SK-N-SH treated with all-trans-retinoic acid at 6 μM for 48 hours (cell line): ENCODE measurements at regions not wholly inside any gene's neighbourhood (a gene's known extent, or its start where the extent isn't known, plus 50 kb on each side); places are given as distances from the start of the nearest gene placed in this dataset.

ENCODE experiments used
- ATAC-seq: fragments of 200-7000 bp; cut with Tn5 transposase; 3 replicates; pipeline ENCODE4 v1.9.1; 2020; ENCODE audit warnings: mild to moderate bottlenecking, moderate library complexity
- ARNTL ChIP-seq: fragments of 450-650 bp; formaldehyde crosslinking; IDR thresholded peaks from 2 replicates; pipeline ENCODE4 v1.5.0; 2020; ENCODE audit warnings: low read depth, mild to moderate bottlenecking, moderate library complexity, borderline replicate concordance
- BACH2 ChIP-seq: fragments of 250-450 bp; sonication (Bioruptor Pico); IDR thresholded peaks from 2 replicates; pipeline ENCODE4 v1.9.0; 2021; ENCODE audit warnings: mild to moderate bottlenecking, borderline replicate concordance
- CSDC2 ChIP-seq: fragments of 250-450 bp; sonication (Bioruptor Pico); IDR thresholded peaks from 2 replicates; pipeline ENCODE4 v1.5.0; 2020; ENCODE audit warnings: mild to moderate bottlenecking, moderate library complexity
- ESRRG ChIP-seq: fragments of 250-450 bp; sonication (Bioruptor Pico); IDR thresholded peaks from 2 replicates; pipeline ENCODE4 v1.6.1; 2021; ENCODE audit warnings: mild to moderate bottlenecking
- GLIS3 ChIP-seq: fragments of 250-450 bp; sonication (Bioruptor Pico); IDR thresholded peaks from 2 replicates; pipeline ENCODE4 v1.5.0; 2020; ENCODE audit warnings: mild to moderate bottlenecking, moderate library complexity
- ISL1 ChIP-seq: fragments of 250-450 bp; sonication (Bioruptor Pico); IDR thresholded peaks from 2 replicates; pipeline ENCODE4 v2.1.2; 2022; ENCODE audit warnings: mild to moderate bottlenecking, moderate library complexity
- OSR1 ChIP-seq: fragments of 250-450 bp; sonication (Bioruptor Pico); IDR thresholded peaks from 2 replicates; pipeline ENCODE4 v1.8.0; 2022; ENCODE audit warnings: moderate library complexity, mild to moderate bottlenecking, inconsistent platforms
- PPARA ChIP-seq: fragments of 250-450 bp; sonication (Bioruptor Pico); IDR thresholded peaks from 2 replicates; pipeline ENCODE4 v1.5.0; 2020; ENCODE audit warnings: mild to moderate bottlenecking, borderline replicate concordance
- RARB ChIP-seq: fragments of 250-450 bp; sonication (Bioruptor Pico); IDR thresholded peaks from 2 replicates; pipeline ENCODE4 v1.8.0; 2021; ENCODE audit warnings: mild to moderate bottlenecking, moderate library complexity
- SNAI2 ChIP-seq: fragments of 250-450 bp; sonication (Bioruptor Pico); IDR thresholded peaks from 2 replicates; pipeline ENCODE4 v1.5.0; 2020; ENCODE audit warnings: mild to moderate bottlenecking, moderate library complexity
- TCF4 ChIP-seq: fragments of 250-450 bp; sonication (Bioruptor Pico); IDR thresholded peaks from 2 replicates; pipeline ENCODE4 v1.8.0; 2021; ENCODE audit warnings: mild to moderate bottlenecking, moderate library complexity, borderline replicate concordance
- TOX ChIP-seq: fragments of 250-450 bp; sonication (Bioruptor Pico); IDR thresholded peaks from 2 replicates; pipeline ENCODE4 v1.8.0; 2021; ENCODE audit warnings: mild to moderate bottlenecking, moderate library complexity, borderline replicate concordance
- ZFP3 ChIP-seq: fragments of 250-450 bp; sonication (Bioruptor Pico); IDR thresholded peaks from 2 replicates; pipeline ENCODE4 v1.5.0; 2020; ENCODE audit warnings: mild to moderate bottlenecking, moderate library complexity
- ZFP30 ChIP-seq: fragments of 450-650 bp; formaldehyde crosslinking; IDR thresholded peaks from 2 replicates; pipeline ENCODE4 v1.5.0; 2022; ENCODE audit warnings: mild to moderate bottlenecking, moderate library complexity
- ZNF565 ChIP-seq: fragments of 450-650 bp; formaldehyde crosslinking; conservative IDR thresholded peaks from 2 replicates; pipeline ENCODE4 v1.5.0; 2020; ENCODE audit warnings: low read depth, mild to moderate bottlenecking, moderate library complexity
- ZNF70 ChIP-seq: fragments of 450-650 bp; formaldehyde crosslinking; IDR thresholded peaks from 2 replicates; pipeline ENCODE4 v1.5.0; 2020; ENCODE audit warnings: mild to moderate bottlenecking, moderate library complexity
- ZNF8 ChIP-seq: fragments of 450-650 bp; formaldehyde crosslinking; IDR thresholded peaks from 2 replicates; pipeline ENCODE4 v1.5.0; 2020; ENCODE audit warnings: mild to moderate bottlenecking, moderate library complexity
- TF ChIP-seq, protein P1 (sequence below): fragments of 250-450 bp; sonication (Bioruptor Pico); IDR thresholded peaks from 2 replicates; pipeline ENCODE4 v1.5.1; 2020; ENCODE audit warnings: low read depth, mild to moderate bottlenecking, moderate library complexity
- TF ChIP-seq, protein P2 (sequence below): fragments of 250-450 bp; sonication (Bioruptor Pico); IDR thresholded peaks from 2 replicates; pipeline ENCODE4 v1.8.0; 2021; ENCODE audit warnings: low read depth, mild to moderate bottlenecking, moderate library complexity, borderline replicate concordance
- TF ChIP-seq, protein P3 (sequence below): fragments of 250-450 bp; sonication (Bioruptor Pico); IDR thresholded peaks from 2 replicates; pipeline ENCODE4 v1.5.0; 2020; ENCODE audit warnings: mild to moderate bottlenecking, moderate library complexity
- TF ChIP-seq, protein P4 (sequence below): fragments of 250-450 bp; sonication (Bioruptor Pico); IDR thresholded peaks from 2 replicates; pipeline ENCODE4 v1.8.0; 2020; ENCODE audit warnings: mild to moderate bottlenecking, moderate library complexity, borderline replicate concordance
- TF ChIP-seq, protein P5 (sequence below): fragments of 250-450 bp; sonication (Bioruptor Pico); IDR thresholded peaks from 2 replicates; pipeline ENCODE4 v1.5.1; 2021; ENCODE audit warnings: mild to moderate bottlenecking, moderate library complexity

DNA sequence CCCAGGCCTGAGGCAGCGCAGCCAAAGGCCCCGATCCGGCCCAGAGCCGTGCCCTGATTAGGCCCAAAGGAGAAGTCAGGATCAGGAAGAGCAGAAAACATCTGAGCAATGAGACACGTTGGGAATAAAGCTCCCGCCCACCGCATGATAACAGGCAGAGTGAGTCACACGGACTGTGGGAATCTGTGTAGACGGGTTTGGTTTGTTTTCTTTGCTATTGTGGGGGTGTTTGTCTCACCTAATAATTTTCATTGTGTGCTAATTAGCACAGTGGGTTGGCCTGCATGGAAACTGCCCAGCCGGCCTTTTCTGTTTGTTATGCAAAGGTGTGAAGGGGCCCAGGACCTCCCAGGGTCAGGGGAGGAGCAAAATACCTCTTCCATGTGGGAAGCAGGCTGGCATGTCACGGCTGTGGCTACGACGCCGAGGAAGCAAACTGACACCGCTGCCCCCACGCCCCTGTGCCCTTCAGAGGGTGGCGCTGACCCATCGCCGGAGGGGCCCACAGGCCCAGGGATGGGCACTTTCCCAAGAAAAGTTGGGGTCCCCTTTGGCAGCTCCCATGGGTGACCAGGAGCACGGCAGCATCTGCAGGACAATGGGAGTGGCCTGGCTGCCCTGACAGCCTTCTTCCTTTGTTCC, 68.4 kb upstream of the CTDP1 start:
- ATAC-seq: peak; percentile 42; the same call in 1 of the 3 replicates
- no peak for TF ChIP-seq SNAI2 (CRISPR knock-in tag)
- TF ChIP-seq OSR1 (CRISPR knock-in tag): no peak
- TF ChIP-seq, protein P1, sequence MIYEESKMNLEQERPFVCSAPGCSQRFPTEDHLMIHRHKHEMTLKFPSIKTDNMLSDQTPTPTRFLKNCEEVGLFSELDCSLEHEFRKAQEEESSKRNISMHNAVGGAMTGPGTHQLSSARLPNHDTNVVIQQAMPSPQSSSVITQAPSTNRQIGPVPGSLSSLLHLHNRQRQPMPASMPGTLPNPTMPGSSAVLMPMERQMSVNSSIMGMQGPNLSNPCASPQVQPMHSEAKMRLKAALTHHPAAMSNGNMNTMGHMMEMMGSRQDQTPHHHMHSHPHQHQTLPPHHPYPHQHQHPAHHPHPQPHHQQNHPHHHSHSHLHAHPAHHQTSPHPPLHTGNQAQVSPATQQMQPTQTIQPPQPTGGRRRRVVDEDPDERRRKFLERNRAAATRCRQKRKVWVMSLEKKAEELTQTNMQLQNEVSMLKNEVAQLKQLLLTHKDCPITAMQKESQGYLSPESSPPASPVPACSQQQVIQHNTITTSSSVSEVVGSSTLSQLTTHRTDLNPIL (CRISPR knock-in tag): no peak
- TF ChIP-seq, protein P2, sequence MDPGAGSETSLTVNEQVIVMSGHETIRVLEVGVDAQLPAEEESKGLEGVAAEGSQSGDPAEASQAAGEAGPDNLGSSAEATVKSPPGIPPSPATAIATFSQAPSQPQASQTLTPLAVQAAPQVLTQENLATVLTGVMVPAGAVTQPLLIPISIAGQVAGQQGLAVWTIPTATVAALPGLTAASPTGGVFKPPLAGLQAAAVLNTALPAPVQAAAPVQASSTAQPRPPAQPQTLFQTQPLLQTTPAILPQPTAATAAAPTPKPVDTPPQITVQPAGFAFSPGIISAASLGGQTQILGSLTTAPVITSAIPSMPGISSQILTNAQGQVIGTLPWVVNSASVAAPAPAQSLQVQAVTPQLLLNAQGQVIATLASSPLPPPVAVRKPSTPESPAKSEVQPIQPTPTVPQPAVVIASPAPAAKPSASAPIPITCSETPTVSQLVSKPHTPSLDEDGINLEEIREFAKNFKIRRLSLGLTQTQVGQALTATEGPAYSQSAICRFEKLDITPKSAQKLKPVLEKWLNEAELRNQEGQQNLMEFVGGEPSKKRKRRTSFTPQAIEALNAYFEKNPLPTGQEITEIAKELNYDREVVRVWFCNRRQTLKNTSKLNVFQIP (CRISPR knock-in tag): no peak
- TF ChIP-seq, protein P3, sequence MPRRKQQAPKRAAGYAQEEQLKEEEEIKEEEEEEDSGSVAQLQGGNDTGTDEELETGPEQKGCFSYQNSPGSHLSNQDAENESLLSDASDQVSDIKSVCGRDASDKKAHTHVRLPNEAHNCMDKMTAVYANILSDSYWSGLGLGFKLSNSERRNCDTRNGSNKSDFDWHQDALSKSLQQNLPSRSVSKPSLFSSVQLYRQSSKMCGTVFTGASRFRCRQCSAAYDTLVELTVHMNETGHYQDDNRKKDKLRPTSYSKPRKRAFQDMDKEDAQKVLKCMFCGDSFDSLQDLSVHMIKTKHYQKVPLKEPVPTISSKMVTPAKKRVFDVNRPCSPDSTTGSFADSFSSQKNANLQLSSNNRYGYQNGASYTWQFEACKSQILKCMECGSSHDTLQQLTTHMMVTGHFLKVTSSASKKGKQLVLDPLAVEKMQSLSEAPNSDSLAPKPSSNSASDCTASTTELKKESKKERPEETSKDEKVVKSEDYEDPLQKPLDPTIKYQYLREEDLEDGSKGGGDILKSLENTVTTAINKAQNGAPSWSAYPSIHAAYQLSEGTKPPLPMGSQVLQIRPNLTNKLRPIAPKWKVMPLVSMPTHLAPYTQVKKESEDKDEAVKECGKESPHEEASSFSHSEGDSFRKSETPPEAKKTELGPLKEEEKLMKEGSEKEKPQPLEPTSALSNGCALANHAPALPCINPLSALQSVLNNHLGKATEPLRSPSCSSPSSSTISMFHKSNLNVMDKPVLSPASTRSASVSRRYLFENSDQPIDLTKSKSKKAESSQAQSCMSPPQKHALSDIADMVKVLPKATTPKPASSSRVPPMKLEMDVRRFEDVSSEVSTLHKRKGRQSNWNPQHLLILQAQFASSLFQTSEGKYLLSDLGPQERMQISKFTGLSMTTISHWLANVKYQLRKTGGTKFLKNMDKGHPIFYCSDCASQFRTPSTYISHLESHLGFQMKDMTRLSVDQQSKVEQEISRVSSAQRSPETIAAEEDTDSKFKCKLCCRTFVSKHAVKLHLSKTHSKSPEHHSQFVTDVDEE (CRISPR knock-in tag): no peak
- no peak for TF ChIP-seq ZNF565 (CRISPR knock-in tag)
- no peak for TF ChIP-seq ZNF8 (CRISPR knock-in tag)
- TF ChIP-seq GLIS3 (CRISPR knock-in tag): no peak
- no peak for TF ChIP-seq ESRRG (CRISPR knock-in tag)
- TF ChIP-seq TCF4: no peak
- TF ChIP-seq PPARA (CRISPR knock-in tag): no peak
- TF ChIP-seq BACH2: no peak
- no peak for TF ChIP-seq TOX (CRISPR knock-in tag)
- no peak for TF ChIP-seq RARB (CRISPR knock-in tag)
- TF ChIP-seq ARNTL (CRISPR knock-in tag): no peak
- TF ChIP-seq ISL1 (CRISPR knock-in tag): no peak
- no peak for TF ChIP-seq ZFP3
- no peak for TF ChIP-seq ZFP30
- TF ChIP-seq ZNF70 (CRISPR knock-in tag): no peak
- no peak for TF ChIP-seq CSDC2

DNA sequence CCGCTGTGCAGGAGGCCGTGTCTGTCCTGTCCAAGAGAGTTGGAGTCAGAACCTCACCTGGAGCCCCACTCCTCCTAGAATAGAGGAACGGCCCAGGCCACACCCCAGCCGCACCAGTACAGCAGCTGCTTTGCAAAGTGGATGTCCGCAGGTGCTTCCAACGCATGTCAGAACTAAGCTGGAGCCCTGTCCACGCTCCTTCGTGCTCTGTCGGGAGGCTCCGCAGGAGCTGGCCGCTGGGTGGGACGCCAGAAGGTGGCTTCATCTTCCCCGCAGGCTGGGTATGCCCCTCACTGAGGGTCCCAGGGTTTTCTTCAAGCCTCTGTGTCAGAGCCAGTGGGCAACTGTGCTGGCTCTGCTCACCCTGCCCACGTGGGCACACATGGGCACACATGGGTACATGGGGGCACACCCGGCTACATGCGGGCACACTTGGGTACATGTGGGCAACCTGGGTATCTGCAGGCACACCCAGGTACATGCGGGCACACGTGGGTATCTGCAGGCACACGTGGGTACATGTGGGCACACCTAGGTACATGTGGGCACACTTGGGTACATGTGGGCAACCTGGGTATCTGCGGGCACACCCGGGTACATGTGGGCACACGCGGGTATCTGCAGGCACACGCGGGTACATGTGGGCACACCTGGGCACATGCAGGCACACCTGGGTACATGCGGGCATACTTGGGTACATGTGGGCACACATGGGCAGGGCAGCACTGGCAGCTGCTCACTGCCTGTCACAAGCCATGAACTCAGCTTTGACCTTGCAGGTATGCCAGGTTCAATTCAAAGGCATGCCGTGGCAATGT, 67.1 kb upstream of the CTDP1 start:
- no peak for ATAC-seq
- TF ChIP-seq RARB (CRISPR knock-in tag): no peak
- TF ChIP-seq, protein P4, sequence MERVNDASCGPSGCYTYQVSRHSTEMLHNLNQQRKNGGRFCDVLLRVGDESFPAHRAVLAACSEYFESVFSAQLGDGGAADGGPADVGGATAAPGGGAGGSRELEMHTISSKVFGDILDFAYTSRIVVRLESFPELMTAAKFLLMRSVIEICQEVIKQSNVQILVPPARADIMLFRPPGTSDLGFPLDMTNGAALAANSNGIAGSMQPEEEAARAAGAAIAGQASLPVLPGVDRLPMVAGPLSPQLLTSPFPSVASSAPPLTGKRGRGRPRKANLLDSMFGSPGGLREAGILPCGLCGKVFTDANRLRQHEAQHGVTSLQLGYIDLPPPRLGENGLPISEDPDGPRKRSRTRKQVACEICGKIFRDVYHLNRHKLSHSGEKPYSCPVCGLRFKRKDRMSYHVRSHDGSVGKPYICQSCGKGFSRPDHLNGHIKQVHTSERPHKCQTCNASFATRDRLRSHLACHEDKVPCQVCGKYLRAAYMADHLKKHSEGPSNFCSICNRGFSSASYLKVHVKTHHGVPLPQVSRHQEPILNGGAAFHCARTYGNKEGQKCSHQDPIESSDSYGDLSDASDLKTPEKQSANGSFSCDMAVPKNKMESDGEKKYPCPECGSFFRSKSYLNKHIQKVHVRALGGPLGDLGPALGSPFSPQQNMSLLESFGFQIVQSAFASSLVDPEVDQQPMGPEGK: no peak
- no peak for TF ChIP-seq BACH2
- no peak for TF ChIP-seq ZNF8 (CRISPR knock-in tag)
- no peak for TF ChIP-seq ISL1 (CRISPR knock-in tag)
- no peak for TF ChIP-seq TCF4
- no peak for TF ChIP-seq ZNF70 (CRISPR knock-in tag)
- no peak for TF ChIP-seq SNAI2 (CRISPR knock-in tag)
- no peak for TF ChIP-seq CSDC2
- TF ChIP-seq TOX (CRISPR knock-in tag): no peak
- TF ChIP-seq, protein P5, sequence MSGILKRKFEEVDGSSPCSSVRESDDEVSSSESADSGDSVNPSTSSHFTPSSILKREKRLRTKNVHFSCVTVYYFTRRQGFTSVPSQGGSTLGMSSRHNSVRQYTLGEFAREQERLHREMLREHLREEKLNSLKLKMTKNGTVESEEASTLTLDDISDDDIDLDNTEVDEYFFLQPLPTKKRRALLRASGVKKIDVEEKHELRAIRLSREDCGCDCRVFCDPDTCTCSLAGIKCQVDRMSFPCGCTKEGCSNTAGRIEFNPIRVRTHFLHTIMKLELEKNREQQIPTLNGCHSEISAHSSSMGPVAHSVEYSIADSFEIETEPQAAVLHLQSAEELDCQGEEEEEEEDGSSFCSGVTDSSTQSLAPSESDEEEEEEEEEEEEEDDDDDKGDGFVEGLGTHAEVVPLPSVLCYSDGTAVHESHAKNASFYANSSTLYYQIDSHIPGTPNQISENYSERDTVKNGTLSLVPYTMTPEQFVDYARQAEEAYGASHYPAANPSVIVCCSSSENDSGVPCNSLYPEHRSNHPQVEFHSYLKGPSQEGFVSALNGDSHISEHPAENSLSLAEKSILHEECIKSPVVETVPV (CRISPR knock-in tag): no peak
- TF ChIP-seq, protein P2 (CRISPR knock-in tag): no peak
- TF ChIP-seq ARNTL (CRISPR knock-in tag): no peak
- TF ChIP-seq OSR1 (CRISPR knock-in tag): no peak
- TF ChIP-seq, protein P3 (CRISPR knock-in tag): no peak
- no peak for TF ChIP-seq ESRRG (CRISPR knock-in tag)
- no peak for TF ChIP-seq ZFP30
- no peak for TF ChIP-seq ZFP3
- TF ChIP-seq PPARA (CRISPR knock-in tag): no peak
